NCI-H774 (cell line): ENCODE measurements at regions not wholly inside any gene's neighbourhood (a gene's known extent, or its start where the extent isn't known, plus 50 kb on each side); places are given as distances from the start of the nearest gene placed in this dataset.
"Not testable (repeated sequence)": the region's sequence is repeated elsewhere in the genome, so short reads cannot be mapped to it uniquely, and the experiment has no call there.

Source experiments
- DNase-seq: peaks from one replicate; lab custom pipeline; 2025; lab: John Stamatoyannopoulos, UW

GRCh38 chr6:4677011-4677750 lies 99.0 kb upstream of the CDYL start:
- DNase-seq, result no peak

DNA sequence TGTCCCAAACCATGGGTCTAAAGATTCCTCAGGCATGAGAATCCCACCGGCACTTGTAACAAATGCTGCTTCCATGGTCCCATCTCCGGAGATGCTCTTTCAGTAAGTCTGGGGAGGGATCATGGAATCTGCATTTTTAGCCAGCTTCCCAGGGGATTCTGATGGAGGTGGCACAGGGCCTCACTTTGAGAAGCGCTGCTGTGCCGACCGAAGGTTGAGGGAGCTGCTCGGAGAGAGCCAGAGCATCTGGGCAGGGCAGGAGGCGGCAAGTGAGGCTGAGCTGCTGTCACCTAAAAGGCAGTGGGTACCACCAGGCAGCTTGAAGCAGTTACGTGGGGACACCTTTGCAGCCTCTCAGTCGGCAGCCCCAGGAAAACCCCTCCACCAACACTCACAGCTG lies 100.2 kb upstream of the CDYL start:
- no peak for DNase-seq

GRCh38 chr6:4675121-4675520 lies 101.1 kb upstream of the CDYL start:
- DNase-seq, result no peak

DNA sequence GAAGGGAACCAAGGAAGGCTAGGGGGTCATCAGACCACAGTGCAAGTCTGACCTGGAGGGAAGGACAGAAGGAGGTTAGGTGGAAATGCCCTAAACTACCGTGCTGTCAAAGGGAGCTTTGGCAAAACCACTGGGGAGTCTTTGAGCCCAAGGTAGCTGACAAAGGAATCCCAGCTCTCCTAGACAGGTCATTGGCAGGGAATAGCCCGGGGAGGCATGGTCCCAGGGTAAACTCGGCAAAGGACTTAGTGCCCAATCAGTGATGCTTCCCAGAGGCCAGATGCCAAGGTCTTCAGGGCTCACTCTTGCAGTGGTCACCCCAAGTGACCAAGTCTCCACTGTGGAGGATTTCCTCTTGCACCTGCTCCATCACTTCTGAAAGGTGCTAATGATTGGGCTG lies 102.3 kb upstream of the CDYL start:
- no peak for DNase-seq

DNA sequence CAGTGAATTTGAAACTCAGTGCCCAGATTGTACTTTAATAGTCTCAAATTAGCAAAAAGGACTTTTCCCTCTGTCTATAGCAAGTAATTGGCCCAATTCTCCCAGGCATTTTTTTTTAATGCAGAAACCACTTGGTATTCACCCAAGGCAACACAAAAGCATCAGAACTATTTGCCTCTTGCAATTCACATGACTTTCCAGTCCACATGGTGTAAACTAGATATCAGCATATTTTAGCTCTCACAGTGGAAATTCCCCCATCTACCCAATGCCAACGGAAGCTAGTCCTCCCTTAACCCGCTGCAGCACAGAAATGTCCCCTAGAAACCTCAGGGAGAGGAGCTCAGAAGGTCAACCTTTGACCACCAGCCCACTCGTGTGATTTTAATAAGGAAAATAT lies 103.4 kb upstream of the CDYL start:
- DNase-seq, result no peak

DNA sequence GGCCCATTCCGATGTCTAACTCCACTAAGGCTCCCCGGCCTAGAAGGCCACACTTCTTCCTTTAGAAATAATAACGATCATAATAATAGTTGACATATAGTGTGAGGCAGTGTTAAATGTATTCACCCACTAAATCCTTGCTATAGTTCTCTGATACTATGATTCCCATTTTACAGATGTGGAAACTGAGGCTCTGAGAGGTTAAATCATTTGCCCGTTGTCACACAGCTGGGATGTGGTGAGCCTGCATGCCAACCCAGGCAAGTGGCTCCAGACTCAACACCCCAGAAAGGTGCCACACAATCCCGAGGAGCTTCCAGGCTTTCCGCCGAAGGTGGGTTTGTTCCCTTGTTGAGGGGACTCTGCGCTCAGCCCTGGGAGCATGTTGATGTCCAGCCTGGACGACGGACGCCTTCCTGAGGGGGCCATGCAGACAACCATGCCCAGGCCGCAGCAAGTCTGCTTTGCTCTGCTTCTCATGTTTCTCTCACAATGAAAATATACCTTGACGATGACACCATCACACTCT lies 104.6 kb upstream of the CDYL start:
- DNase-seq, result no peak

DNA sequence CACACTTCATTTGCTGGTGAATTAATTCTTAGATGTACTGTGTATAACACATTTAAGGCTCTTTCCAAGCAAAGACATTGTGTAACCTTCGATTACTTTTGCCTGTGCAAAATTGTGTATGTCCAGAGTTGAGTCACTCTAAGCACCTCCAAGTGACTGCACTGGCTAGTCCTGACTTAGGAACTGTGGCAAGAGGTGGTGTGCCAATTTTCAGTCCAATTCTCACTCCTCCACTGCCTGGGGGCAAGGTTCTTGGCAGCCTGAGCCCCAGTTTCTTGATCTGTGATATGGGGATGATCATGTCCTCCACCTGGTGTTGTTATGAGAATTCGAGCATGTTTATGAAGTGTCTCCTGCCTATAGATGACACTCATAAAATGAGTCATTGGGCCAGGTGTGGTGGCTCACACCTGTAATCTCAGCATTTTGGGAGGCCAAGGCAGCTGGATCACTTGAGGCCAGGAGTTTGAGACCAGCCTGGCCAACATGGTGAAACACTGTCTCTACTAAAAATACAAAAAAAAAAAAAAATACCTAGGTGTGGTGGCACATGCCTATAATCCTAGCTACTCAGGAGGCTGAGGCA lies 105.3 kb upstream of the CDYL start:
- DNase-seq, result no peak

DNA sequence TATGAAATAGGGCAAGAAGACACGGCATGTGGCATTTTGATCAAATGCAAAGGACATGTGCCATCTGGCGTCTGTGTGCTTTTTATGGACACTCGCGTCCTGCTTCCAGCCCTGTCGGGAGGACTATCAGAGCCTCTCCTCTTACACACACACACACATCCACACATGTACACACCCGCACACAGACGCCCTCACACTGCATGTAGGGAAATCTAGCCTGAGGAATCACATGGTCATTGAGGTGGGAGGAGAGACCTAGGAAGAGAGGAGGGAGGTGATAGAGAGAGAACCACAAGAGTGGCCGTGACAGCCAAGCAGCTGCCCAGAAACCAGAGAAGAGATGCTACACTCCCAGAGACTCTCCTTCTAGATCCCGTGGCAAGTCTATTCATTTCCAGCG lies 105.9 kb upstream of the CDYL start:
- DNase-seq, result no peak

GRCh38 chr6:4668271-4669179 lies 107.7 kb upstream of the CDYL start:
- no peak for DNase-seq

GRCh38 chr6:4667591-4667990 lies 108.6 kb upstream of the CDYL start:
- DNase-seq, result no peak

DNA sequence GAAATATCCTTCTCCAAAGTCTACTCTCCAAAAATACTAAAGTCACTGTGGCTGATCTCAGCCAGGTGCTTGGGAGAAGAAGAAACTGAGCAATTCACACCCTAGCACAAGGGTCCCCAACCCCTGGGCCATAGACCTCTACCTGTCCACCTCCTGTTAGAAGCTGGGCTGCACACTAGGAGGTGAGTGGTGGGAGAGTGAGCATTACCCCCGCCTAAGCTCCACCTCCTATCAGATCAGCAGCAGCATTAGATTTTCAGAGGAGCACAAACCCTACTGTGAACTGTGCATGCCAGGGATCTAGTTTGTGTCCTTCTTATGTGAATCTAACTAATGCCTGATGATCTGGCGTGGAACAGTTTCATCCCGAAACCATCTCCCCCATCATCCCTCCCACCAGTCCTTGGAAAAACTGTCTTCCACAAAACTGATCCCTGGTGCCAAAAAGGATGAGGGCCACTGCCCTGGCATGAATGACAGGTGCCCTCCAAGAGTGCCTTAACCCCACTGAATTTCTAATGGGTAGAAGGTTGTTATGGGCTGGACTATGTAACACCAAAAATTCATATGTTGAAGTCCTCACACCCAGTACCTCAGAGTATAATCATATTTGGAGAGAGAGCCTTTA lies 109.2 kb upstream of the CDYL start:
- DNase-seq, result no peak

GRCh38 chr6:4665489-4666417 lies 110.5 kb upstream of the CDYL start:
- DNase-seq, result no peak

DNA sequence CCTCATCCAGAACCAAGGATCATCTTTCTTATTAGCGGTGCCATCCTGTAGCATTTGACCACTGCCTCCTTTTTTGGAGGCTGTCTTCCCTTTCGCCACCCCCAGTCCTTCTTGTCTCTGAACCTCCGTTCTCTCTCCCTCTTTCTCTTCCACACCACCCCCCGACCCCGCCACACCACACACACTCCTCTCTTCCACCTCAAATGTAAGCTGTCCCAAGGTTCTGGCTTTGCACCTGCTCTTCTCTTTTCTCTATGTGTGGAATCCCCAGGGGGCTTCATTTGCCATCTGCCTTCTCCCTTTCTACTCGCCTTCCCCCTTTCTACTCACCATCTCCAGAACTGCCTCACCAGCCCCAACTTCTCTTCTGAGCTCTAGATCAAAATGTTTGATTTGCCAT lies 111.3 kb upstream of the CDYL start:
- DNase-seq, result no peak

DNA sequence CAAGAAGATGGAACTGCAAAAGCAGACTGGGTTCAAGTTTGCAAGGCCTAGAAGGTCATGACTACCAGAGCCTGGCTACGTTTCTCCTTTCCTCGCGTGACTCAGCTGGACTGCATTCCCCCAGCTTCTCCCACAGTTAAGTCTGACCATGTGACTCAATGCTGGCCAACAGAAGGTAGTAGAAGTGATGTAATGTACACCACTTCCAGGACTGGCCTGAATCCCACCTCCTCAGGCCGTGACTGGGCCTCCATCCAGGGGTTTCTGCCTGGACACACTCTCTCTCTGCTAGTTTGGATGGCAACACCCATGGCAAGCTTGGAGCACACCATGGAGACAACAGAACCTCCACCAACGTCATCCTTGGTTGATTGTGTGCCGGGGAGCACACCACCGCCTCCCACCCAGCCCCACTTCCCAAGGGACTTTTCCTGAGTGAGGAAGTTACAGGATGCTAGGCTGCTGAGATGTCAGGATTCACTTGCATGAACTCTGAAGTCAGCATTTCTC lies 112.0 kb upstream of the CDYL start:
- no peak for DNase-seq

DNA sequence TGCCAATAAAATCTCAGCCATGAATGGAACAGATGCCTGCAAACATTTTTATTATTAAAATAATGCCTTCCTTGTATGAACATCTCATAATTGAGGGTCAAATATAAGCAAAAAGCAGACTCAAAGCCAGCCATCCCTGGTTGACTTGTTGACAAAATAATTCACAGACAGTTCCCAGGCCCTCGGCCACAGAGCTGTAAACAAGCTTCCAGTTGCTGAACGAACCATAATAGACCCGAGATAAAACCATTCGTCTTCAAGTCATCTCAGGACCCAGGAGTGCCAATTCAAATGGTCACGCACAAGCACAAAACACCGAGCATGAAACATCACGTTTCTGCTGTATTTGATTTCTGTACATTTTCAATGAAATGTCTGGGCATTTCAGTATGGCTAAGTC lies 113.3 kb upstream of the CDYL start:
- DNase-seq, result no peak

DNA sequence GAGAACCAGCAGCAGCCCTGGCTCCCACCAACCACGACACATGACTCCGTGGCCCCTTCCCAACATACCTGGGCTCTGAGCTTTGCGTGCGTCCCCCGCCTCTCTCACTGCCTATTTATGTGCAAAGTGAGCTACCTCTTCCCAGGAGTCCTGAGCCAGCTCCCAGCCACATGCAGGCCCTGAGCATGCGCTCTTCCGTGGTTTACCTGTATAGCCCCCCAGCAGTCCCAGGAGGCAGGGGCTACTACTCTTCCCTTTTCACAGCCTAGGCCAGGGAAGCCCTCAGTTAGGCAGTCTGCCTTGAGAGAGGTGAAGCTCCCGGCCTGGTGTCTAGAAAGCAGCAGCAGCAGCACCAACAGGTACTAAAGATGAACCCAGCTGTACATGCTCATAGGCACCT lies 114.8 kb upstream of the CDYL start:
- DNase-seq, result no peak

DNA sequence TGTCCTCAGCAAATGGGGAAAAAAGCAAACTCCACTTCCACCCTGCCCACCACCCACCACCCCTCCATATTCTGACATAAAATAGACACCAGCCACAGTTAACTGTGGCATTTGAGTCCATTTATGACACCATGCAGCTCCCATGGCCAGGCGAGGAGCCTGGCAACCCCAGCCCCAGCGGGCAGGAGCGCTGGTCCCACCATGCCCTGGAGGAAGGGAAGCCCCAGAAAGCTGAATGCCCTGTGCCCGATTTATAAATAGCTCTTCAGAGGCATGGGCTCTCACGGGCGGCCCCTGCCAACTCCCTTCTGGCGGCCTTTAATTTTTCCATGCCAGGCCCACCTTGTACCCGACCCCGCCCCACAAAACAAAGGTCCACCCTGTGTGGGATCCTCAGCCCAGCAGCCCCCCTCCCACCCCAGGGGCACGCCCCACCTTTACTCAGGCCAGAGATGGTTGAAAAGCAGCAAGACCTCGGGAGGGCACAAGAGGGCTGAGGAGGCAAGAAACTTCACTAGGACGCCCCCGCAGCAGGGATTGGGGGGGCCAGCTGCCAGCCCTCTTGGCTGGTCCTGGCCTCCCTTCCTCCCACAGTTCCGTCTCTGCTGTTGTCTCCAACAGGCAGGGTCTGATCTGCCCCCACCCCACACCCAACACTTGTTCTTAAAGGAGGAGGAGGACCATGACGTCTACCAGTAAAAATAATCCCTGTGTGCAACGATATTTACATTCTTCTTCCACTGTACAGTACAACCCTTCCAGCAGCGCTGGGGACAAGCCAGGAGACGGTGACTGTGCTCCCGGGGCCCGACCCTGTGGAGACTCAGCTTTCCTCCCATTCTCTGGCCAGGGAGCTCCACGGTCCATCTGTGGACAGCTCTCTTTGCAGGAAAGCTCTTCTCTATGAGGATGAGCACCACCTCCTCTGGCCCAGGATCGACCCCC lies 115.6 kb upstream of the CDYL start:
- no peak for DNase-seq

DNA sequence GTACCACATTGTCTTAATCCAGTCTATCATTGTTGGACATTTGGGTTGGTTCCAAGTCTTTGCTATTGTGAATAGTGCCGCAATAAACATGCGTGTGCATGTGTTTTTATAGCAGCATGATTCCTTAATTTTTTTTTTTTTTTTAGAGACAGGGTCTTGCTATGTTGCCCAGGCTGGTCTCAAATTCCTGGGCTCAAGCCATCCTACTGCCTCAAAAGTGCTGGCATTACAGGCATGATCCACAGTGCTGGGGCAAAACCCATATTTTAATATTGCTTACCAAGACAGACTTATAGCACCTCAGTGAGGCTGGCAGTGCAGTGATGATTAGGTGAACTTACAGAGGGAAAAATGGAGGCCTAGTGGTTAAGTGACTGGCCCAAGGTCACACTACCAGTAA lies 116.5 kb upstream of the CDYL start:
- not testable (repeated sequence) for DNase-seq

- no peak for DNase-seq
These were observed 117.7 kb upstream of the CDYL start for GRCh38 chr6:4658486-4658885.

DNA sequence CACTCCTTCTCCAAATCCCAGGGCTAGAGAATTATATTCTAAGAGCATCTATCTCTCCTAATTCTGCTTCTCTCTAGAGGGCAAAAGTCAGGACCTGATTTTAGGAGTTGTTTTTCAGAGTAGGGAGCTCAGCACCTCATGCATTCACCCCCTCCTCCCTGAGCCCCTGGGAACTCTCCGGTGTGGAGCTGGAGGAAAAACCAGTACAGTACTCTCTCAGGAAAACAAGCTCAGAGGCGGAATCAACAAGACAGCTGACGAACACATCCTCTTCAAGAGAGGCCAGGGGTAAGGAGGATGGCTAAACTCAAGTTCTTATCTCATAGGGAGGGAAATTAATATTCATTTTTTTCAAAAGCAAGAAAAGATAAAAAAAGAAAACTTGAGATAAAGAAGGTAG lies 120.1 kb upstream of the CDYL start:
- no peak for DNase-seq
